IMR-90 (cell line): ENCODE measurements at regions not wholly inside any gene's neighbourhood (a gene's known extent, or its start where the extent isn't known, plus 50 kb on each side); places are given as distances from the start of the nearest gene placed in this dataset.

Experiments
- ATAC-seq: fragments of 200-7000 bp; cut with Tn5 transposase; 2 replicates; pipeline ENCODE4 v1.9.1; 2020; ENCODE audit warnings: low read depth, mild to moderate bottlenecking, moderate library complexity
- BruUV-seq: library from RNA; stranded (reverse); fragments of 400-500 nt; replicated peaks from 2 replicates; lab custom pipeline; 2021; lab: Mats Ljungman, UMichigan
- CTCF ChIA-PET: fragments of 300-600 bp; formaldehyde crosslinking; extraction: SDS; loops from one replicate; lab custom pipeline; 2021; ENCODE audit warnings: antibody characterized with exemption; lab: Yijun Ruan, JAX
- POLR2A ChIA-PET: fragments of 300-600 bp; sonication (Branson Sonifier 250); formaldehyde crosslinking; loops from one replicate; lab custom pipeline; 2022; ENCODE audit warnings: antibody characterized with exemption; ENCODE audit not compliant: unreplicated experiment; lab: Charles Lee
- DNase-seq: peaks from one replicate; pipeline ENCODE4 v3.0.0; 2013
- H2AFZ ChIP-seq: replicated peaks from 2 replicates; pipeline ENCODE3; 2013; ENCODE audit warnings: low read length, mild to moderate bottlenecking; ENCODE audit not compliant: poor library complexity
- H2AK5ac ChIP-seq: 2 replicates; pipeline ENCODE4 v1.6.1; 2013; ENCODE audit warnings: low read depth, low read length, inconsistent platforms
- H2AK9ac ChIP-seq: replicated peaks from 2 replicates; pipeline ENCODE3; 2013; ENCODE audit warnings: mild to moderate bottlenecking, low read depth, low read length, moderate library complexity; ENCODE audit not compliant: poor library complexity
- H2BK120ac ChIP-seq: 2 replicates; pipeline ENCODE4 v1.6.1; 2013; ENCODE audit warnings: low read depth, low read length, inconsistent platforms
- H2BK15ac ChIP-seq: 3 replicates; pipeline ENCODE4 v1.6.1; 2013; ENCODE audit warnings: low read depth, low read length, inconsistent platforms
- H2BK20ac ChIP-seq: 2 replicates; pipeline ENCODE4 v1.6.1; 2013; ENCODE audit warnings: low read depth, mild to moderate bottlenecking, inconsistent platforms, low read length, moderate library complexity
- H2BK5ac ChIP-seq: 2 replicates; pipeline ENCODE4 v1.6.1; 2013; ENCODE audit warnings: mild to moderate bottlenecking, low read depth, low read length, inconsistent platforms; ENCODE audit not compliant: poor library complexity, severe bottlenecking
- H3K14ac ChIP-seq: replicated peaks from 2 replicates; pipeline ENCODE4 v1.6.1; 2013; ENCODE audit warnings: low read depth, low read length, inconsistent platforms
- H3K18ac ChIP-seq: 2 replicates; pipeline ENCODE4 v1.6.1; 2013; ENCODE audit warnings: low read depth, low read length, control low read depth
- H3K23ac ChIP-seq: 2 replicates; pipeline ENCODE4 v1.6.1; 2013; ENCODE audit warnings: low read depth, low read length, inconsistent platforms
- H3K27ac ChIP-seq: 2 replicates; pipeline ENCODE4 v1.5.1; 2013; ENCODE audit warnings: mild to moderate bottlenecking, control low read depth, low read length; ENCODE audit not compliant: insufficient read depth
- H3K27me3 ChIP-seq: 2 replicates; pipeline ENCODE4 v1.6.1; 2013; ENCODE audit warnings: low read length; ENCODE audit not compliant: control insufficient read depth, insufficient read depth
- H3K36me3 ChIP-seq: 2 replicates; pipeline ENCODE4 v1.6.1; 2013; ENCODE audit warnings: low read length, mixed read lengths; ENCODE audit not compliant: control insufficient read depth, insufficient read depth
- H3K4ac ChIP-seq: 2 replicates; pipeline ENCODE4 v1.6.1; 2013; ENCODE audit warnings: low read depth, low read length, inconsistent platforms
- H3K4me1 ChIP-seq: 2 replicates; pipeline ENCODE4 v1.6.1; 2013; ENCODE audit warnings: low read length, mixed read lengths; ENCODE audit not compliant: control insufficient read depth, insufficient read depth
- H3K4me2 ChIP-seq: 2 replicates; pipeline ENCODE4 v1.6.1; 2013; ENCODE audit warnings: low read depth, mild to moderate bottlenecking, control low read depth, low read length, moderate library complexity
- H3K4me3 ChIP-seq: 2 replicates; pipeline ENCODE4 v1.5.1; 2013; ENCODE audit warnings: low read depth, mild to moderate bottlenecking, control low read depth, low read length, moderate library complexity; ENCODE audit not compliant: insufficient read depth
- H3K56ac ChIP-seq: 2 replicates; pipeline ENCODE4 v1.6.1; 2013; ENCODE audit warnings: low read length, inconsistent platforms; ENCODE audit not compliant: insufficient read depth; ENCODE audit errors: extremely low read depth
- H3K79me1 ChIP-seq, 2 experiments: 2 replicates each; pipeline ENCODE4 v1.6.1; 2013; ENCODE audit warnings: low read length in 2 of 2, inconsistent platforms in 1 of 2, low read depth in 1 of 2
- H3K9ac ChIP-seq: 2 replicates; pipeline ENCODE4 v1.6.1; 2013; ENCODE audit warnings: low read depth, low read length, control low read depth
- H3K9me1 ChIP-seq: 2 replicates; pipeline ENCODE4 v1.6.1; 2013; ENCODE audit warnings: low read length, inconsistent platforms; ENCODE audit not compliant: insufficient read depth
- H3K9me3 ChIP-seq: 2 replicates; pipeline ENCODE4 v1.6.1; 2013; ENCODE audit warnings: low read length; ENCODE audit not compliant: control insufficient read depth, insufficient read depth
- H4K20me1 ChIP-seq: 2 replicates; pipeline ENCODE4 v1.6.1; 2013; ENCODE audit warnings: low read length, inconsistent platforms; ENCODE audit not compliant: insufficient read depth
- H4K5ac ChIP-seq: 2 replicates; pipeline ENCODE4 v1.6.1; 2013; ENCODE audit warnings: mild to moderate bottlenecking, low read depth, low read length, control low read depth
- H4K8ac ChIP-seq, 2 experiments: 2 replicates each; pipeline ENCODE4 v1.6.1; 2013; ENCODE audit warnings: low read depth in 2 of 2, low read length in 2 of 2, control low read depth in 1 of 2, inconsistent platforms in 1 of 2
- H4K91ac ChIP-seq: 2 replicates; pipeline ENCODE4 v1.6.1; 2013; ENCODE audit warnings: low read depth, low read length, inconsistent platforms; ENCODE audit not compliant: insufficient read depth
- BHLHE40 ChIP-seq: fragments of 150-350 bp; IDR thresholded peaks from 2 replicates; pipeline ENCODE4 v1.6.1; 2016; ENCODE audit warnings: mild to moderate bottlenecking, low read depth, low read length
- CHD1 ChIP-seq: IDR thresholded peaks from 2 replicates; pipeline ENCODE4 v1.6.1; 2012; ENCODE audit warnings: low read depth, low read length, improper control_type of control experiment
- MXI1 ChIP-seq: IDR thresholded peaks from 2 replicates; pipeline ENCODE4 v1.6.1; 2012; ENCODE audit warnings: low read depth, mild to moderate bottlenecking, low read length, moderate library complexity, borderline replicate concordance
- SMC3 ChIP-seq: fragments of 150-350 bp; IDR thresholded peaks from 2 replicates; pipeline ENCODE4 v1.6.1; 2016; ENCODE audit warnings: low read depth, mild to moderate bottlenecking, antibody characterized with exemption, low read length, moderate library complexity
- WGBS, 2 experiments: methylation state at CpG; one replicate each; pipeline versions ENCODE4 v1.1.5 to v1.1.7; 2013; ENCODE audit warnings: missing lambda C conversion rate in 2 of 2; ENCODE audit not compliant: insufficient read length in 1 of 2; ENCODE audit errors: extremely low coverage in 2 of 2; 5-methylcytosine and 5-hydroxymethylcytosine counted together
- dilution Hi-C: fragments of 300-500 bp; cut with HindIII; formaldehyde crosslinking; loops from one replicate; pipeline ENCODE4 v1.14.3; 2018; ENCODE audit warnings: low sequenced_read_pairs; ENCODE audit not compliant: unreplicated experiment
- in situ Hi-C: fragments of 300-500 bp; cut with MboI; formaldehyde crosslinking; loops from 3 replicates; pipeline ENCODE4 v1.14.3; 2019; ENCODE audit warnings: low sequenced_read_pairs, inconsistent platforms, mixed read lengths
- intact Hi-C: fragments of 100-400 bp; cut with micrococcal nuclease; formaldehyde crosslinking; loops from 2 replicates; pipeline ENCODE4 v1.10.0; 2022

GRCh38 chr2:161049559-161049958 lies 110.7 kb upstream of the TANK start:
- peaks cover 4% of the 10 kb centered on the region; the same call in 1 of the 2 replicates for H3K9me1 ChIP-seq
- peaks cover 12% of the 10 kb centered on the region for H3K4me1 ChIP-seq
- intact Hi-C loops (no loop called here), in situ Hi-C loops (no loop called here), dilution Hi-C loops (no loop called here)
- DNase-seq (no peak), ATAC-seq (no peak)
- H3K27ac ChIP-seq = no peak overlapping the region
- no TSS peak for BruUV-seq
- TF ChIP-seq CHD1 (no peak), SMC3 (no peak), BHLHE40 (no peak; the same call in 1 of the 2 replicates), MXI1 (no peak)
- no peak overlapping the region for H4K91ac ChIP-seq
- no peak overlapping the region for H4K5ac ChIP-seq
- no peak overlapping the region for H2BK5ac ChIP-seq
- no peak overlapping the region for H3K4me3 ChIP-seq
- H3K14ac ChIP-seq = no peak overlapping the region
- H3K27me3 ChIP-seq = peaks cover 12% of the 10 kb centered on the region; the same call in 1 of the 2 replicates
- no peak overlapping the region for H3K9ac ChIP-seq
- H3K56ac ChIP-seq = no peak overlapping the region
- H2AK9ac ChIP-seq = no peak overlapping the region
- WGBS, 2 experiments = 100% methylated on average over 1 of the region's 1 CpG; no CpG with 5 or more reads in 1 of the 2 experiments
- H3K9me3 ChIP-seq = no peaks in the 10 kb centered on the region
- no peak overlapping the region for H3K4ac ChIP-seq
- H2BK15ac ChIP-seq = no peak overlapping the region
- H3K79me1 ChIP-seq = no peaks in the 10 kb centered on the region
- no peak overlapping the region for H2AFZ ChIP-seq
- ChIA-PET CTCF (interaction anchor here (0.8 kb wide), 1 partner anchor 14 kb away, joined by 4 read pairs; no protein-coding TSS in a partner anchor), POLR2A (no interaction called here)
- no peak overlapping the region for H3K18ac ChIP-seq
- H3K36me3 ChIP-seq = no peaks in the 10 kb centered on the region
- no peak overlapping the region for H2BK120ac ChIP-seq
- no peaks in the 10 kb centered on the region for H4K20me1 ChIP-seq
- H3K4me2 ChIP-seq = no peak overlapping the region
- no peak overlapping the region for H2AK5ac ChIP-seq
- no peak overlapping the region for H3K23ac ChIP-seq
- H2BK20ac ChIP-seq = no peak overlapping the region
- H4K8ac ChIP-seq = no peak overlapping the region
